ENCODE measurements at regions not wholly inside any gene's neighbourhood (a gene's known extent, or its start where the extent isn't known, plus 50 kb on each side); places are given as distances from the start of the nearest gene placed in this dataset.

DNA sequence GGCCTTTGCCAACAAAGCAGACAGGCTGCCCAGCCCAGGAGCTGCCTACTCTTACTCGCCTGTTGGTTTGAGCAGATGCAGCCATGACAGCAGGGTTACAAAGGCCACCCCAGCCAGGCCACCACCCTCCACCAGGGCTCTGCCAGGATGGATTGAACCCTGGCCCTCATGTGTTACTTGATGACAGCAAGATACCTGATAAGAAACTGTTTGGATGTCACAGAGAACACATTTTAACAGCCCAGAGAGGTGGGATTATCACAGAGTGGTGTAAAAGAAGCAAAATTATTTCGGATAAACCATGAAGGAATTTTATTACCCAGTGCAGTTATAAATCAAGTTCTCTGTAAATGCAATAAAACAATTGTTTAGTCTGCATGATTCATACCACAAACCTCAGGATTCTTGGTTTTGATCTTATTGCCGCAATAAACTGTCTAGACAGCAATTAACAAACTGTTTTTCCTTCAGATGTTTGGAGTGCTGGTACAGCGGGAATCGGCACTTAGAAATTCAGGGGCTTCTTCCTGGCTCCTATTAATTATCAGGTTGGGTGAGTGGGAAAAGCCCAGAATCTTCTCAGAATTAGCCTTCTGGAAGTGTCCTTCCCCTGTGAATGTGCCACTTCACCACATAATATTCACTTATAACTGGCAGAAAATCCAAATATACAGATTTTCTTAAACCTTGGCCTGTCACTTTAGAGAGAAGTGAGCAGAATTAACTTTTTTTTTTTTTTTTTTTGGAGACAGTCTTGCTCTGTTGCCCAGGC, 58.0 kb upstream of the SALL4 start:
- no peak for TF ChIP-seq TAF1 (conservative IDR thresholded peaks at IDR 0.05)
- TF ChIP-seq, protein P1, sequence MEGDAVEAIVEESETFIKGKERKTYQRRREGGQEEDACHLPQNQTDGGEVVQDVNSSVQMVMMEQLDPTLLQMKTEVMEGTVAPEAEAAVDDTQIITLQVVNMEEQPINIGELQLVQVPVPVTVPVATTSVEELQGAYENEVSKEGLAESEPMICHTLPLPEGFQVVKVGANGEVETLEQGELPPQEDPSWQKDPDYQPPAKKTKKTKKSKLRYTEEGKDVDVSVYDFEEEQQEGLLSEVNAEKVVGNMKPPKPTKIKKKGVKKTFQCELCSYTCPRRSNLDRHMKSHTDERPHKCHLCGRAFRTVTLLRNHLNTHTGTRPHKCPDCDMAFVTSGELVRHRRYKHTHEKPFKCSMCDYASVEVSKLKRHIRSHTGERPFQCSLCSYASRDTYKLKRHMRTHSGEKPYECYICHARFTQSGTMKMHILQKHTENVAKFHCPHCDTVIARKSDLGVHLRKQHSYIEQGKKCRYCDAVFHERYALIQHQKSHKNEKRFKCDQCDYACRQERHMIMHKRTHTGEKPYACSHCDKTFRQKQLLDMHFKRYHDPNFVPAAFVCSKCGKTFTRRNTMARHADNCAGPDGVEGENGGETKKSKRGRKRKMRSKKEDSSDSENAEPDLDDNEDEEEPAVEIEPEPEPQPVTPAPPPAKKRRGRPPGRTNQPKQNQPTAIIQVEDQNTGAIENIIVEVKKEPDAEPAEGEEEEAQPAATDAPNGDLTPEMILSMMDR (IDR thresholded peaks at IDR 0.05; ENCODE audit: low read depth, low read length, missing input control): no peak

Data from liver (tissue), 3 donors.